AG08396 (cell line): ENCODE measurements at regions not wholly inside any gene's neighbourhood (a gene's known extent, or its start where the extent isn't known, plus 50 kb on each side); places are given as distances from the start of the nearest gene placed in this dataset.

Source experiments
- DNase-seq: peaks from one replicate; pipeline ENCODE4 v3.0.0; 2012; ENCODE audit warnings: low spot score, mixed read lengths

DNA sequence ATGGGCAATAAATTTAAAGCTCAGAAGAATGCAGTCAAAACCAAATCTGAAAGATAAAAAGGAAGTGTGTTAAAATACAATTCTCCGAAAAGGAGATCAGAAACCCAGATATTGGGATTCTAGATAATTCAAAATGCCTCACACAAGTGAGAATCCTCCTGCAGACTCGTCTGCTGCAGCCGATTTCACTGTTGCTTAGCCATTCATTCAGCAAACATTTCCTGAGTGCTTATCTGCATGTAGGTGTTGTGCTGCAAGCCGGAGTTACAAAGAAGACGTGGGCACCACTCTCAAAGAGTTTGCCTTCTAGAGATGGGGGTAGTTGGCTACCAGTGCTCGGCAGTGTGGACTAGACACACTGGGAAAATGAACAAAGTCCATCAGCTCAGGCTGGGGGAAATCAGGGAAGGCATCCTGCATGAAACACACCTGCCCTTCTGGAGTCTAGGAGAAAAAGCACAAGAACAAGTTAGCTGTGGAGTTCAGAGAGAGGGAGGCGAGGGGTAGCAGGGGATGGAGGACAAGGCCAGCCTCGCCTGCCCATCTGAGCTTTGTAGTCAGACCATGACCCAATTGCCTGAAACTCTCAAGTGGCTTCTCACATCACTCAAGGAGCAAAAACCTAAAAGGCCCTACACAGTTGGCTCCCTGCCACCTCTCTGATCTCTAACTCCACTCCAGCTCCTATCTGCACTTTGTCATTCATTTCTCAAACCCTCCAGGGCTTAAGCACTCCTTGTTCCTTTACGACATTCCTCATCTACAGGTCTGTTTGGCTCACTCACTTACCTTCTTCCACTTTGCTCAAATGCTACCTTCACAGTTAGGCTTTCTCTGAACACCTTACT lies 310.0 kb upstream of the DDHD1 start:
- DNase-seq, result no peak

- DNase-seq, result no peak
Observed at GRCh38 chr14:53461858-53462257, 308.7 kb upstream of the DDHD1 start.

- no peak for DNase-seq
Observed at GRCh38 chr14:53460544-53460943, 307.4 kb upstream of the DDHD1 start.

GRCh38 chr14:53458368-53458814 lies 305.3 kb upstream of the DDHD1 start:
- DNase-seq, result peak; percentile 48

DNA sequence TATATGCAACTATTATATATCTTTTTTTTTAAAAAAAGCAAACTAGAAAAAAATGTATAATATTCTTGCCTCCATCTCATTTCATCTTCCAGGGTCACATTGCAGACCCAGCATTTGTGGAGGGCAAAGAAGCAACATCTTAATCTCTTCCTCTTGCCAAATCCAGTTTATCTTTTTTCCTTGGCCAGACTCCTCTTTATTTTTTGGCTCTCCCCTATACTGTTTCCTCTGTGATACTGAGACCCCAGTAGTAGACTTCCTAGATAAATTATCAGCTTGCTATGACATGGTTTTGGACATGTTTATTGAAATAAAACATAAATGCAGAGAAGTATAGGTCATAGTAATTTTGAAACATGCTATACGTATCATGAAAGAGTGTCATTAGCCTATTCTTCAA lies 303.8 kb upstream of the DDHD1 start:
- no peak for DNase-seq

- no peak for DNase-seq
Observed at GRCh38 chr14:53452005-53452673, 299.0 kb upstream of the DDHD1 start.

DNA sequence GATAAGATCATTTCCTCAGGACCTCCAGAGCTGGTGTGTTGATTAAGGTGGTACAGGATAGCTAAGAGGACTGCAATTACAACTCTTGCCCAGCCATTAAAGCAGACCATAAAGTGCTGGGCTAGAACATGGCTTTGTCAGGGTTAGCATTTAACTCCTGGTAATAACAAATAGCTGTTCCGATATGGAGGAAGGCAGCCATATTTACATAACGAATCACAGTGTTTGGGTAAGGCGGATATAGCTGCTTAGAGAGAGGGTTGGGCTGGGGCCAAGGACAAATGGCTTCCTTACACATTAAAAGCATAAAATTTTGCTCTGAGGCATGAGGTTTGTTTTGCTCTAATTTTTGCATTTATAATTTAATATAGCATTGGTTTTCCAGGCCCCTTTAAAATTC lies 297.7 kb upstream of the DDHD1 start:
- peak; percentile 20 for DNase-seq

DNA sequence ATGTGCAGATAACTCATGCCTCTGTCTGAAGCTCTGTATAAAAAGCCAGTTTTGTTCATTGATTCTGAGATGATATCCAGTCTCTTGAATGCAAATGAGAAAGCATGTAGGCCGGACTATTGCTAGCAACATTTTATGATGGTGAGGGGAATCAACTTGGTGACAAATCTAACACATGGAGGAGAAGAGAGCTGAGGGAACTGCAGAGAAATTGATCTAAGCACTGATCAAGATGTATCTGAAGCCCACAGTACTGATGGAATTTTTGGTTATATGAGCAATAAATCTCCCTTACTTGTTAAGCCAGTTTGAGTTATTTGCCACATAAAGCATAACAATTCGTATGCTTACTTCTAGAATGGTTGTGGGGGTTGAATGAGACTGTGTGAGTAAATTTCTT lies 295.6 kb upstream of the DDHD1 start:
- no peak for DNase-seq

DNA sequence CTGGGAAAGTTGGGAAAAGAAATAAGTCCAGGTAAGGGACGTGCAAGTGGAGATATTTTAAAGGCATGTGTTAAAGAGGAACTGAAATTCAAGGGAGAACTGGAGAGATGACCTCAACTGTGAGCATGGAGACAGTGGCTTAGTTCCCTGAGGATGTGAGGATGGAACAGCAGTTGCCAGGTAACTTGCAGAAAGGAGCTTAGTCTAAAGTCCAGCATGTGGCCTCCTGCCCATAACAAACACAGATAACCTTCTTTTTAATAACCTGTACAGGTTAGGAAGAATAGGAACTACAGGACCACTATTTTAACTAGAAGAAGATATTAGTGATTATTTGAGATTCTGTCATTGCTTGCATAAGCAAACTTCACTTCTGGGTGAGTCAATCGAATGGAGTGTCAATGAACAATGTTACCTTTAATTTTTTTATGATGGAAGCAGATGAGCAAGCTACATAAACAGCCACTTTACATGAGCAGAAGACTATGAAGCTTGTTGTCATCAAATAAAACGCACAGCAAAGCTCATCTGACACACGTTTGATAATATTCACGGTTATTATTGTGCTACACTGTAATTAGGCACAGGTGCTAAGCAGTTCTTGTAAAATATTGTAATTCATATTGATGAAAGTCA lies 291.7 kb upstream of the DDHD1 start:
- DNase-seq, result no peak

- DNase-seq, result no peak
Observed at GRCh38 chr14:53441789-53442188, 288.7 kb upstream of the DDHD1 start.

DNA sequence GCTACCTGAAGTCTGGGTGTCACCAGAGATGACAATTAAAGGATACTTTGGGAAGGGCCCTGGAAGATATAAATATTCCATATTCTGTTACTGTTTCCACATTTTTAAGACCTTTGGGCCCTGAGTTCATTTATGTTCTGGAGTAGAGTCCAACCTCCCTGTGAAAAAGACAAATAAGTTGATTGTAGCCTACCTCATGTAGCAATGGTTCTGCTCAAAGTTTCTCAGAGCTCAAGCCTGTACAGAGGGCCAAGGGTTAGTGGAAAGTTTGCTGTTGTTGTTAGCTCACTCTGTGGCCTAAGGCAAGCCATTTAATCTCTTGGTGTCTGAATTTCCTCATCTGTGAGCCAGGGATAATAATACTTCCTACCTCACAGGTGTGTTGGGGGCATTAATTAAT lies 284.7 kb upstream of the DDHD1 start:
- no peak for DNase-seq

GRCh38 chr14:53432378-53432802 lies 279.3 kb upstream of the DDHD1 start:
- DNase-seq, result peak; percentile 56

GRCh38 chr14:53430870-53431269 lies 277.7 kb upstream of the DDHD1 start:
- no peak for DNase-seq

- no peak for DNase-seq
Observed at GRCh38 chr14:53412819-53413675, 259.9 kb upstream of the DDHD1 start.

DNA sequence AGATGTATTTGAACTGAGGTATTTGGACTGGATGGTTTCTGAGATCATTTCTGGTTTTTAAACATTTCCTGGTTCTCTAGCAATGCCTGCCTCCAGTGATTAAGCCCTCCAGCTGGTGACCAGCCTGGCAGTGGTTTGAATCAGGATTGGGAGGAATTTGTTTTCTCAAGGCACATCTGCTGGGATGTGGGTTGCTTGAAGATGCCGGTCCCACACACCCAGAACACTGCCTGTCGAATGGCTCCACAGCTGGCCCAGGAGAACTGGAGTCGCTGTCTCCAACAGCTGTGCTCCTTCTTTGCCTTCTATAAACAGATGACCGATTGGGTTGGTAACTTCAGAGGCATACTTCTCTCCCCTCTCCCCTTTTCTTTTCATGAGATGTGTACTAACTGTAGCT lies 258.0 kb upstream of the DDHD1 start:
- peak; percentile 84 for DNase-seq

GRCh38 chr14:53409969-53410368 lies 256.8 kb upstream of the DDHD1 start:
- DNase-seq, result peak; percentile 44

DNA sequence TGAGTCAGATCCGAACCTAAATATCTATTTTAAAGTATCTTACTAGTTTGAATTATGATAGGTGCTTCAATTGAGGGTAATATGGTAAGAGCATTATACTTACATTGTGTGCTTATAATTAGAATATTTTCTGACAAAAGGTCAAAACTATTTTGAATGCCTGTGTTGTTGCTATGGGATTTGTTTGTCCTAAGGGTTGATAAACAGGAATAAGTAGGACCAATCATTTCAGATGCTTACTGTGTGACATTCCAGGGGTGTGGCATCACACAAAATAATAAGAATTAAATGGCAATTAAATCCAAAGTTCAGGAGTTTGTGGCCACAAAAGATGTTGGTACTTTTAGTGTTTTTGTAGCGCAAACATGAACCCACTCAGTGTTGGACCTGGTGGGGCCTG lies 256.2 kb upstream of the DDHD1 start:
- DNase-seq, result no peak

DNA sequence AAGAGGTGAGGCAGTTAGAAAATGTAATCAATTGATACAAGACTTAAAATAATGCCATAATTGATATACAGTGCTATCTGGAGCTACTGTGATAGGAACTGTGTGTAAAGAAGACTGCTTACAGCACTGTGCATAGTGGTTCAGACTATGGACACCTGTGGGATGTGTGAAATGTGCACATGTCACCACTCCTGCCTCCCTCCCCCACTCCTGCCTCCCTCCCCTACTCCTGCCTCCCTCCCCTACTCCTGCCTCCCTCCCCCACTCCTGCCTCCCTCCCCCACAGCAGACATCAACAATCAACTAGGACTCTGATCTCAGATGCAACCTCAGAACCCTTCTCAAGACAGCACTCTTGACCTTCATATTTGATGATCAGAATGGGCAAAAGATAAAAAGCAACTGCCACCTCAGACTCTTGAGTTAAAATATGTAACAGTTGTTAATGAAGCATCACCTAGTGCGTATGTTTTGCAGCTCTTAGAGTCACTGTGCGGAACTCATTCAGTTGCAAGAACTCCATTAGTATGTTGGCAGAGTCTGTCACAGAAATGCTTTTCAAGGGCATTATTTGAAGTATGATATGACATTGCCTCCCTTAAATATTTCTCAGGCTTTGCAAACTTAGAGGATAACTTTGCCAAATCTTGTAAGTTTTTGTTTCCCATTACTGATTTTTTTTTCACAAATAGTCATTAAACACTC lies 255.2 kb upstream of the DDHD1 start:
- no peak for DNase-seq

- DNase-seq, result no peak
Observed at GRCh38 chr14:53406519-53406918, 253.4 kb upstream of the DDHD1 start.

DNA sequence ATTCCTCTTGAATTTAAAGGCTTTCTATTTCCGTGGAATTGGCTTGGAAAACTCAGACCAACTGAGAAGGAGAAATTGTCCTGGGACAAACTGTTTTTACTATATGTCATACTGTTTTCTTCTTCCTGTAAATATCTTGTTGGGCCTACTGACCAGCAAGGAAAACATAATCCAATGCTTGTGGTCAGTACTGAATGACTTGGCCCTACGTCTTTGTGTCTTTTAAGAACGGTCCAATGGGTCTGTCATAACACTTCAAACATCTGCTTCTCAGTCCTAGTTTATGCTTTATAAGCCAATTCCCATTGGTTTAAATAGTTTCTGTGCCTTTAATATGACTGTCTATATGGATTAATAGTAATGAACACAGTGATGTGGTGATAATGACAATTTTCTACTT lies 248.5 kb upstream of the DDHD1 start:
- DNase-seq, result no peak

GRCh38 chr14:53399057-53399456 lies 245.9 kb upstream of the DDHD1 start:
- DNase-seq, result peak; percentile 30
